ENCODE measurements at regions not wholly inside any gene's neighbourhood (a gene's known extent, or its start where the extent isn't known, plus 50 kb on each side); places are given as distances from the start of the nearest gene placed in this dataset.
"Not testable (repeated sequence)": the region's sequence is repeated elsewhere in the genome, so short reads cannot be mapped to it uniquely, and the experiment has no call there.

DNA sequence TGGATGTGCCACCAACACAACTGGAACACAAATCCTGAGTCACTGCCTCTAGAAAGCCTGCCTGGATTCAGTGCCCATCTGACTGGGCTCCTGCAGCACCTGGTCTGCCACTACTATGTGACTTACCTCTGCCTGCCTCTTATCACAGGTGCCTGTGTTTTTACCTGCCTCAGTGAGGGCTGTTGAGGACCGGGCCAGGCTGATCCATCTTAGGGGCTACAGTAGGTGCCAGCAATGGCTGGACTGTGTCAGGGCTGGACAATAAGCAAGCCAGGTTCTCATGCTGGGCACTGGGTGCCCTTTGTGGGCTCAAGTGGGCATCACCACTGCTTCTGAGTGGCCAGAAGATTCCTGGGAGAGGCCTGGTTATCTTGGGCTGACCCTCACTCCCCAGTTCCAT lies 948.6 kb upstream of the TPTE start:
- H3K27me3 ChIP-seq; H3K9me3 ChIP-seq; H3K4me1 ChIP-seq; DNase-seq; H3K27ac ChIP-seq; H3K4me3 ChIP-seq (replicated peaks in 1 of 3); H3K36me3 ChIP-seq; intact Hi-C loops (cut with DNase I): not testable (repeated sequence)
- WGBS, 2 donors, result 85 to 100% methylated on average over 1 of the region's 1 CpG

DNA sequence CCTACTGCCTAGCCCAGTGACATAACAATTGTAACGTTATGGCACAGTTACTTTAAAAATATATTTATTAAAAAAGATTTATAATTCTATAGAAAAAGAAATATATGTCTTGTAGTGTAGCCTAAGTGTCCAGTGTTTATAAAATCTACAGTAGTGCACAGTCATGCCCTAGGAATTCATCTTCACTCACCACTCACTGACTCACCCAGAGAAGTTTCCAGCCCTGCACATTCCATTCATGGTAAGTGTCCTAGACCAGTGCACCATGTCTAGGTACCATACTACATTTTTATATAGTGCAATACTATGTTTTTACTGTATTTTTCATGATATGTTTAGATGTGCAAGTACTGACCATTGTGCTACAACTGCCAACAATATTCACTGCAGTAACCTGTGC lies 947.9 kb upstream of the TPTE start:
- H3K36me3 ChIP-seq; H3K4me3 ChIP-seq (replicated peaks in 1 of 3); H3K27me3 ChIP-seq; DNase-seq; H3K9me3 ChIP-seq; H3K27ac ChIP-seq; H3K4me1 ChIP-seq; intact Hi-C loops (cut with DNase I): not testable (repeated sequence)
- no CpG with 5 or more reads among the region's 1 CpG for WGBS, 2 donors

DNA sequence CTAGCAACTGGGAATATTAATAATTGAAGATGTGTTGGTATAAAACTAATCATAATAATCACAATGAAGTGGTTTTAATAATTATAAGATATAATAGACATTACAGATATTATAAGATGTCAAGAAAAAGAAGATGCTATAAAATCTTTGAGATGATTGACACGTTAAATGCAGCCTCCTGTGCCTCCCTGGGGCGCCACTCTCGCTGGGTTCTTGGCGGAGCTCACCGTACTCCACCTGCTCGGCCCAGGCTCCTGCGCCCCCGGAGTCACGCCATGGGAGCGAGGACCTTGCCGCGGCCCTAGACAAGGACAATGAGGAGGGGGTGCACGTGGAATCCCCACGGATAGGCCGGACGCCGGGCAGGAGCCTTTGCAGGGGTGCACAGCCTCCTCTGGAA lies 942.1 kb upstream of the TPTE start:
- H3K4me1 ChIP-seq; DNase-seq; H3K36me3 ChIP-seq; H3K9me3 ChIP-seq; H3K4me3 ChIP-seq (replicated peaks in 1 of 3); intact Hi-C loops (cut with DNase I); H3K27ac ChIP-seq; H3K27me3 ChIP-seq: not testable (repeated sequence)
- 88 to 93% methylated on average over 10 to 11 of the region's 17 CpGs for WGBS, 2 donors

DNA sequence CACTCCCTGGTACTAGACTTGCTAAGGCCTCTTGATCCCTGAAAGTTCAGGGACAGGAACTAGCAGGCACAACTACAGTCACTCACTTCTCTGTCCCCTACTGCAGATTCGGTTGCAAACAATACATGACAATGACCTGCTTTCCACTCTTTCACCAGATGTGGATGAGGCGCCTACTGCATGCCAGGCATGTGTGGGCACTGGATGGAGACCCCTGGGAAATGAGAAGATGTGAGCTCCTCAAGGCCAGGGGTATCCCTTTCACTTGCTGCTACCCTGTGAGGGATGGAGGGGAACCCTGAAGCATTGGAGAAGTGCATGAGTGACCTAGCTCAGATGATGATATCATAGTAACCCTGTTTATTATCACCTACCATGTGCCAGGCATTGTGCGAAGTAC lies 933.4 kb upstream of the TPTE start:
- intact Hi-C loops (cut with DNase I); H3K4me3 ChIP-seq (replicated peaks in 1 of 3); H3K36me3 ChIP-seq; H3K4me1 ChIP-seq; H3K27me3 ChIP-seq; H3K9me3 ChIP-seq; H3K27ac ChIP-seq; DNase-seq: not testable (repeated sequence)
- 31 to 46% methylated on average over 2 of the region's 3 CpGs for WGBS, 2 donors

DNA sequence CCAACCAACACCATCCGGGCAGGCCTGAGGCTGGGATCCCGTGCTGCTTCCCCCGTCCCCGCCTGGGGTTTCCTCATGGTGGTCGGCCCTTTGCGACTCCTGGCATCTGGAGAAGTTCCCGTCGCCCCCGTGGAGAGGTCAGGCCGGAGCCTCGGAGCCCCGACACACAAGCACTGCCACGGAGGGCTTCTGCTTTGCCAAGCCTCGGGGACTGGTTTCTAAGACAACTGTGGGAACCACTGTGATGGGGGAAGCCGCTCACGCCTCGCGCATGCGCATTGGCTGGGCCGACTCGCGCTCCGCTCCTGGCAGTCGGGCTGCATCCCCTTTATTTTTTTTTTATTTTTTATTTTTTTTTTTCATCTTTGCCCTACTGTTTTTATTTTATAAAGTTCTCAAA lies 928.8 kb upstream of the TPTE start:
- H3K4me3 ChIP-seq (replicated peaks in 1 of 3); DNase-seq; intact Hi-C loops (cut with DNase I); H3K27me3 ChIP-seq; H3K27ac ChIP-seq; H3K9me3 ChIP-seq; H3K36me3 ChIP-seq; H3K4me1 ChIP-seq: not testable (repeated sequence)
- WGBS, 2 donors, result 64% methylated on average over 11 of the region's 24 CpGs; no CpG with 5 or more reads in 1 of the 2 donors

DNA sequence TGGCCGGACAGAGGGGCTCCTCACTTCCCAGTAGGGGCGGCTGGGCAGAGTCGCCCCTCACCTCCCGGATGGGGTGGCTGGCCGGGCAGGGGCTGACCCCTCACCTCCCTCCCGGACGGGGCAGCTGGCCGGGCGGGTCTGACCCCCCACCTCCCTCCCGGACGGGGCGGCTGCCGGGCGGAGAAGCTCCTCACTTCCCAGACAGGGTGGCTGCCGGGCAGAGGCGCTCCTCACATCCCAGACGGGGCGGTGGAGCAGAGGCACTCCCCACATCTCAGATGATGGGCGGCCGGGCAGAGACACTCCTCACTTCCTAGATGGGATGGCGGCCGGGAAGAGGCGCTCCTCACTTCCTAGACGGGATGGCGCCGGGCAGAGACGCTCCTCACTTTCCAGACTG lies 927.7 kb upstream of the TPTE start:
- H3K9me3 ChIP-seq; H3K4me3 ChIP-seq (replicated peaks in 1 of 3); H3K27ac ChIP-seq; H3K36me3 ChIP-seq; H3K27me3 ChIP-seq; intact Hi-C loops (cut with DNase I); H3K4me1 ChIP-seq; DNase-seq: not testable (repeated sequence)
- WGBS, 2 donors, result no CpG with 5 or more reads among the region's 27 CpGs

DNA sequence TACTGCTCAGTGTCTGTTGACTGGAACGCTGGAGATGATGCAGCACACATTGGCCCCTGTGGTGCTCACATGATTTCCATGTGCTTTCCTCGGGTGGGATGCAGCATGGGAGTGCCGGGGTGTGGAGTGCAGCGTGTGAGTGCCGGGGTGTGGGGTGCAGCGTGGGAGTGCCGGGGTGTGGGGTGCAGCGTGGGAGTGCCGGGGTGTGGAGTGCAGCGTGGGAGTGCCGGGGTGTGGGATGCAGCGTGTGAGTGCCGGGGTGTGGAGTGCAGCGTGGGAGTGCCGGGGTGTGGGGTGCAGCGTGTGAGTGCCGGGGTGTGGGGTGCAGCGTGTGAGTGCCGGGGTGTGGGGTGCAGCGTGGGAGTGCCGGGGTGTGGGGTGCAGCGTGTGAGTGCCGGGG lies 907.4 kb upstream of the TPTE start:
- intact Hi-C loops (cut with DNase I); H3K4me3 ChIP-seq (replicated peaks in 1 of 3); DNase-seq; H3K4me1 ChIP-seq; H3K36me3 ChIP-seq; H3K9me3 ChIP-seq; H3K27me3 ChIP-seq; H3K27ac ChIP-seq: not testable (repeated sequence)
- WGBS, 2 donors, result 93% methylated on average over 15 of the region's 23 CpGs; no CpG with 5 or more reads in 1 of the 2 donors

DNA sequence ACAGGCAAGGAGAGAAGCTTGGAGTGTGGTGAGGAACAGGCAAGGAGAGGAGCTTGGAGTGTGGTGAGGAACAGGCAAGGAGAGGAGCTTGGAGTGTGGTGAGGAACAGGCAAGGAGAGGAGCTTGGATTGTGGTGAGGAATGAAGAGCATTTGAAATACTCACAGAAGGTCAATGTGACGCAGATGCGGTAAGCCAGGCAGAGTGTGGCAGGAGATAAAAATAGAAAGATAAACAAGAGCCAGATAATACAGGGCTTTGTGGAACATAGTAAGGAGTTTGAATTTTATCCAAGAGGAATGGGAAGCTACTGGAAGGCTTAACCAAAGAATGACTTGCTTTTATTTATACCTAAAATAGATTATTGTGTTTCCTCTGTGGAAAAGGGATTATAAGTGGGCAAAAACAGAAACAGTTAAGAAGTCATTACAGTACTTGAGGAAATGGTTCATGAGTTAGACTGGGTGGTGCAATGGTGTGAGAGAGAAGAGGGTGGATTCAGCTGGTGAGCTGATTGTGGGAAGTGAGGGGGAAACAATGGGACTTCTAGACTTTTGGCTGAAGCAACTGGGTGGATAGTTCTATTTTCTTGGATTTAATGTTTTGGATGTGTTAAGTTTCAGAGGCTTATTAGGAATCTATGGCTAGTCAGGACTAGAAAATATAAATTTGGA lies 900.1 kb upstream of the TPTE start:
- H3K27me3 ChIP-seq; intact Hi-C loops (cut with DNase I); DNase-seq; H3K27ac ChIP-seq; H3K4me1 ChIP-seq; H3K9me3 ChIP-seq; H3K36me3 ChIP-seq; H3K4me3 ChIP-seq (replicated peaks in 1 of 3): not testable (repeated sequence)
- WGBS, 2 donors, result 85 to 89% methylated on average over 2 of the region's 2 CpGs

DNA sequence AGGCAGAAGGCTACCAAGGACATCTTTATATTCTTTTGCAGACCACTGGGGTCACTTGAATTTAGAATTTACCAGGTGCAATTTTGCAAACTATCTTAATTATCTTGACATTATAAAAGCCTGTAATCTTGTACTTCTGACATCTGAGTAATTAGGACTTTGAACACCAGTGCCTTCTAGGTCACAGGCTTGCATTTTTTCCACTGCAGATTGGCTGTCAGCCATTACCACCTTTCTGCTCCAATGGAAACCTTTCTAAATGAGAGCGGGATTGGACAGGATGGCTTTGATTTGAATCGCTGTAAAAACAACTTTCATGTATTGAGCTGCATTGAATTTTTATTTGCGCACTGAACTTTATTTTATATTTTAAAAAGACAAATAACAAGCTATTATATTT lies 893.3 kb upstream of the TPTE start:
- H3K27me3 ChIP-seq; H3K4me1 ChIP-seq; DNase-seq; H3K27ac ChIP-seq; H3K9me3 ChIP-seq; H3K36me3 ChIP-seq; intact Hi-C loops (cut with DNase I); H3K4me3 ChIP-seq (replicated peaks in 1 of 3): not testable (repeated sequence)
- WGBS, 2 donors, result 67 to 79% methylated on average over 3 of the region's 3 CpGs

DNA sequence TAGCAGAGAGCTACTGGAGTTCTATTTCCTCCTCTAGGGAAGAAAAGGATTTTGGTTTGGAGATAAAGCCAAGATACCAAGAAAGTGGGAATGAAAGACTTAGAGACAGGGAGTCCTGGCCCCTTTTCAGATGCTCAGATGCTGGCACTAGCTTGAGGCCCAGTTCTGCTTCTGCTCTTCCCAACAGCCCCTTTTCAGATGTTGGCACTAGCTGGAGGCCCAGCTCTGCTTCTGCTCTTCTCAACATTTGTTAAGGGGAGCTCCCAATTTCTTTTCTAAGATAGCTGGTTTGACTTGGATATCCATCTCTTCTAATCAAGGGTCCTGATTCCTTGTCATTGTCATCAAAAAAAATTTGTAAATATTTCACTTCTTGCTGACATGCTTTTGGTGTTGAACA lies 874.0 kb upstream of the TPTE start:
- H3K4me1 ChIP-seq; H3K27ac ChIP-seq; intact Hi-C loops (cut with DNase I); DNase-seq; H3K4me3 ChIP-seq (replicated peaks in 1 of 3); H3K9me3 ChIP-seq; H3K27me3 ChIP-seq; H3K36me3 ChIP-seq: not testable (repeated sequence)

DNA sequence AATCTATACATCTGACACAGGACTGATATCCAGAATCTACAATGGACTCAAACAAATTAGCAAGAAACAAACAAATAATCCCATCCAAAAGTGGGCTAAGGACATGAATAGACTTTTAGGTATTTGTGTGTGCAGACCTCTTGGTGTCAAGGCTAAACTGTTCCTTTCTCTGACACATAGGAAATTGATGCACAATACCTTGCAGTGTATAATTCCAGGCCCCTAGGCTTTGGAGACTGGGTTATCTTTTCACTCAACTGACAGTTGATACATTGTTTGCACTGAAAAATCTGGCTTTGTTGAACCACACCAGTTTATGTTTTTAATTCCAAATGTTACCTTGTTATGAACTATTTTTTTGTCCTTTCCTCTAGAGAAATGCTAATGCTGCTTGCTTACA lies 873.1 kb upstream of the TPTE start:
- H3K27me3 ChIP-seq; intact Hi-C loops (cut with DNase I); DNase-seq; H3K27ac ChIP-seq; H3K4me3 ChIP-seq (replicated peaks in 1 of 3); H3K36me3 ChIP-seq; H3K4me1 ChIP-seq; H3K9me3 ChIP-seq: not testable (repeated sequence)

DNA sequence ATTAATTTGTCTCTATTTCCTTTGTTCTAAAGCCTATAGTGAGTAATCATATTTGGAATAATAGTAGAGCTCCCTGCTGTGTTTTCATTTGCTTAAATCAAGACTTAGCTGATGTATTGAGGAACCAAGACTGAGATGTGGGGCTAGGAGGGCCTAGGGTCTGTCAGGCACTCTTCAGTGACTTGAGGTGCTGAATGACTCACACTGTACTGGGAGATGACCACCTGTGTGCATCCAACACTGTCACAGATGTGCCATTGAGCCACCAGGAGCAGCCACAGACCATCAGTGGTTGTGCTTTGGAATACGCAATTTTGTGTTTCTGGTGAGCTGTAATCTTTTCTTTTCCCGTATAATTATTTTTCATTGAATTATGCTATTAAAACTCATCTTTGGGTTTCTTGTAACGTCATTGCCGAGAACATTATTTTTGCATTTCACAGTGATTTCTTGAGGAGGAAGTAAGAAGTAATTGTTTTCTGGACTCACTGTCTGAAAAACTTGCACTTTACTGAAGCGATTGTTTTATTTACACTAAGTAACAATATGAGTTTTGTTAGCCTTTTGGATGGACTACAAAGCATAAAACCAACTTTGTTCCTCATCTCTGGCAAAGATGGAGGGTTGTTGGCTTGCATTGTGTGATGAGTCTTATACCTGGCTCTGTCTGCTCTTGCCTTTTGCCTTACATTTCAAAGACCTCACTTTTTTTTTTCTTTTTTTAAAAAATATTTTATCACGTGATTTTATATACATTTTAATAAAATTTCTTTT lies 872.2 kb upstream of the TPTE start:
- H3K4me1 ChIP-seq; H3K36me3 ChIP-seq; H3K9me3 ChIP-seq; intact Hi-C loops (cut with DNase I); H3K4me3 ChIP-seq (replicated peaks in 1 of 3); DNase-seq; H3K27ac ChIP-seq; H3K27me3 ChIP-seq: not testable (repeated sequence)
- 64 to 66% methylated on average over 6 of the region's 6 CpGs for WGBS, 2 donors

DNA sequence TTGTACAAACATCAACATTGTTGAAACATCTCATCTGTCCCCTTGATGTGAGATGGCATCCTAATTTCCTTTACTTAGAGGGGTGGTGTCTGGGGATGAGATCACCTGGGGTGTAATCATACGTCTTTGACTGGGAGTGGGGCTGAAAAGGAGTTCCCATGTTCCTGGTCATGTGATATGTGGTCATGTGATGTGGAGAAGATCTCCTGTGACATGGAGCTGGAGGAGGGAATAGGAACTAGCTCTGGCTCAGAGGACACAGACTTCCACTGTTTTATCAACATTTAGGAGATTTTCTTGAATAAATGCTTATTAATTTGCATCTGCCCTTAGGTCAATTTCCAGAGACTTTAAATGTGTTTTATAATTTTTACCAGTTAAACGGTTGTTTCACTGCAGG lies 868.6 kb upstream of the TPTE start:
- H3K4me1 ChIP-seq; H3K27me3 ChIP-seq; H3K27ac ChIP-seq; intact Hi-C loops (cut with DNase I); H3K4me3 ChIP-seq (replicated peaks in 1 of 3); DNase-seq; H3K9me3 ChIP-seq; H3K36me3 ChIP-seq: not testable (repeated sequence)
- WGBS, 2 donors, result 37% methylated on average over 2 of the region's 2 CpGs

All from thyroid gland (tissue), 4 donors.